ENCODE measurements at regions not wholly inside any gene's neighbourhood (a gene's known extent, or its start where the extent isn't known, plus 50 kb on each side); places are given as distances from the start of the nearest gene placed in this dataset.
"Not testable (repeated sequence)": the region's sequence is repeated elsewhere in the genome, so short reads cannot be mapped to it uniquely, and the experiment has no call there.

- no peak for DNase-seq
Measured at GRCh38 chr4:71212216-71212615, 126.6 kb upstream of the SLC4A4 start.

- no peak for DNase-seq
Measured at GRCh38 chr4:71214578-71214977, 124.2 kb upstream of the SLC4A4 start.

- DNase-seq, result no peak
Measured at GRCh38 chr4:71216316-71216959, 122.4 kb upstream of the SLC4A4 start.

- no peak for DNase-seq
Measured at GRCh38 chr4:71217688-71218087, 121.1 kb upstream of the SLC4A4 start.

- DNase-seq, result not testable (repeated sequence)
Measured at GRCh38 chr4:71220848-71221247, 118.0 kb upstream of the SLC4A4 start.

GRCh38 chr4:71221510-71222466, 117.0 kb upstream of the SLC4A4 start:
- no peak for DNase-seq

- no peak for DNase-seq
Measured at GRCh38 chr4:71222661-71223060, 116.2 kb upstream of the SLC4A4 start.

GRCh38 chr4:71229477-71230270, 109.1 kb upstream of the SLC4A4 start:
- DNase-seq, result no peak

- DNase-seq, result no peak
Measured at GRCh38 chr4:71230271-71231128, 108.3 kb upstream of the SLC4A4 start.

- DNase-seq, result no peak
Measured at GRCh38 chr4:71231129-71232055, 107.4 kb upstream of the SLC4A4 start.

GRCh38 chr4:71232056-71232430, 106.8 kb upstream of the SLC4A4 start:
- DNase-seq, result no peak

- DNase-seq, result no peak
Measured at GRCh38 chr4:71232846-71233245, 106.0 kb upstream of the SLC4A4 start.

GRCh38 chr4:71235311-71236201, 103.3 kb upstream of the SLC4A4 start:
- no peak for DNase-seq

- no peak for DNase-seq
Measured at GRCh38 chr4:71236226-71236625, 102.6 kb upstream of the SLC4A4 start.

GRCh38 chr4:71237641-71238040, 101.2 kb upstream of the SLC4A4 start:
- DNase-seq, result no peak

- no peak for DNase-seq
Measured at GRCh38 chr4:71239365-71239764, 99.5 kb upstream of the SLC4A4 start.

- DNase-seq, result no peak
Measured at GRCh38 chr4:71240094-71240493, 98.7 kb upstream of the SLC4A4 start.

GRCh38 chr4:71241501-71242288, 97.1 kb upstream of the SLC4A4 start:
- DNase-seq, result no peak

- DNase-seq, result no peak
Measured at GRCh38 chr4:71243091-71243833, 95.6 kb upstream of the SLC4A4 start.
